ENCODE measurements at regions not wholly inside any gene's neighbourhood (a gene's known extent, or its start where the extent isn't known, plus 50 kb on each side); places are given as distances from the start of the nearest gene placed in this dataset.
"Not testable (repeated sequence)": the region's sequence is repeated elsewhere in the genome, so short reads cannot be mapped to it uniquely, and the experiment has no call there.

- TF ChIP-seq EZH2 (IDR thresholded peaks at IDR 0.05); POLR2AphosphoS5 (IDR thresholded peaks at IDR 0.05; ENCODE audit: borderline replicate concordance, low read depth, low read length); FOXP2 (optimal IDR thresholded peaks at IDR 0.05; ENCODE audit: control extremely low read depth, extremely low read length, insufficient read depth): not testable (repeated sequence)
Measured at GRCh38 chr17:21501927-21502700, 126.0 kb downstream of the KCNJ12 start.
